T-helper 9 cell (primary cell): ENCODE measurements at regions not wholly inside any gene's neighbourhood (a gene's known extent, or its start where the extent isn't known, plus 50 kb on each side); places are given as distances from the start of the nearest gene placed in this dataset.

Experiments used
- DNase-seq: peaks from one replicate; pipeline ENCODE4 v3.0.0-alpha.2; 2020

DNA sequence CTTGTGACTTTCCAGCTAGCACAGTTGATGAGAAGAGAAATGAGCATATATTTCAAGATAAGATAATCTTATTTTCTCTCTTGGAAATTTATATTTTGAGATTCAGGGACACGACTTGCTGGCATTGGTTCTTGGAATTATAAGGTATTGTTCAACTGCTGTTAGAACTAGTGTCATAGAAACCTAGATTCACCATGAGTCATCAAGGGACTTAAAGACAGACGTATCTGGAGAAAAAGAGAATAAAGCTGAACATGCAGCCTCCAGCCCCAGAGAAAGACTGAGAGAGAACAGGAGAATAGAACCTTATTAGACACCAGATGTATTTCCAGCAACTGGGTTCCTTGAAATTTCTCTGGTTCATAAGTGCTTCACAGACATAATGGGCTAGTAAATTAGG is 194.4 kb upstream of the PPFIA2 start:
- DNase-seq = no peak

- DNase-seq = no peak
These were observed 191.7 kb upstream of the PPFIA2 start for GRCh38 chr12:81950871-81951270.

DNA sequence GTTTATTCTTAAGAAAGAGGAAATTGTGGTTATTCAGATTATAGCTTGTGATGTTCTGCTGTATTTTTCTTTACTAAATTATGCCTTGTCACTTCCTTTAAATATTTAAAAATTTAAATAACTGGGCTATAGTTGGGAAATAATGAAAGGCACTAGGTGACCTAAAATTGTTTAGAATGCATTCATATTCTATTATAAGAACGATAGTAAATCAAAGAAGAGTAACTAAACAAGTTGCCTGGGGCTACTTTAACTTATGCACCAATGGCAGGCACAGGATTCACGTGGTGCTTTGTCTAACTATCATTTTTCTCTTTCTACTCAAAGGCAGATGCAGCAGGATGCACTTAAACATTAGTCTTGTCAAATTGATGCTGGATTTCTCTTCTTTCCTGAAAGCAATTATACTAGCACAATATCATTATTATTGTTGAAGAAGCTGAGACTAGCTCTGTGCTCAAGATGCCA is 190.7 kb upstream of the PPFIA2 start:
- DNase-seq = no peak

GRCh38 chr12:81949416-81949815 is 190.3 kb upstream of the PPFIA2 start:
- DNase-seq = no peak

GRCh38 chr12:81944886-81945285 is 185.7 kb upstream of the PPFIA2 start:
- DNase-seq = no peak

DNA sequence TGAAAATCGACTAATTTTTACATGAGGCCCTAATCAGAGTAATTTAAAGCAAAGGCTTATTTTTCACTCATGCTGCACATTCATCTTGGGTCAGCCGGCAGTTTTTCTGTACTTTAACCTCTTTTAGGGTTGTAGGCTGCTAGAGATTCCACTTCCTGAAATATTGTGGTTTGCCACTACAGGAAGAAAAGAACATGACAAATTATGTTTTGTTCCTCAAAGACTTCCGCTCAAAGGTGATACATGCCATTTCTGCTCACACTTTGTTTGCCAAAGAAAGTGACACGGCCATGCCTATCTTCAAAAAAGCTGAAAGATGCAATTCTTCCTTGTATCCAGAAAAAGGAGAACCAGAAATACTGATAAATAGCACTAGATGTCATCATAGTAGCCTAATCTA is 183.4 kb upstream of the PPFIA2 start:
- DNase-seq = no peak

DNA sequence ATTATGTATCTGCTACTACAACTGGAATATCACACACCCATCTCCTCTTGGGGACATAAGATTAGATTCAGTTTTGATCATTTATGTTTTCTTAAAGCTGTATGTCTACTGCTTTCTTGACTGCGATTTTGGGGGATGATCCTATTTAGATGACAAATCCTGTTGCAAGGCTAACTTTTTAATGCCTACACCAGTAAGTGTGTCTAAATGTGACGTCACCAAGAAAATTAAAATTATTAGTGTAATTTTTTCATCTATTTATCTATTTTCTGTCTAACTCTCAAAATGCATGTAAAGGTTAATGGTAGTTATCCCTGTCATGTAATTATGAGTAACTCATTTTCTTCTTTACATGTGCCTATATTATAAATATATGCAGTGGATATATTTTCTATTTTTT is 170.9 kb upstream of the PPFIA2 start:
- no peak for DNase-seq

GRCh38 chr12:81896771-81897170 is 137.6 kb upstream of the PPFIA2 start:
- no peak for DNase-seq

DNA sequence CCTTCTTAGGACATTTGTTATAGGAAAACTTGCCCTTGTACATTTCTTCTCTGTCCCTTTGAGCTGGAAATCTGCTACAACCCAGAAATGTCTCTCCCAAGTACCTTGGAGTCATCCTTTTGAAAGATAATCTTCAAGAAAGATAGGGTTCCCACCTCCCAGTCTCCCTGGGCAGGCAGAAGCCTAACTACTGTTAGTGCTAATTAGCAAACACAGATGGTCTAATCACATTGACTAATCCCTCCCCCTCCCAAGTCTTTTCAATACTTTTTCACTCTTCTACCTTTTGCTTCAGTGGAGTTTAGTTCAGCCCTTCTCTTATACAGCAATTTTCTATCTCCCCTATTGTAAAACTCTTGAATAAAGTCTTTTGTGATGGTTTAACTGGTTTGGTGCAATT is 129.8 kb upstream of the PPFIA2 start:
- DNase-seq = no peak

DNA sequence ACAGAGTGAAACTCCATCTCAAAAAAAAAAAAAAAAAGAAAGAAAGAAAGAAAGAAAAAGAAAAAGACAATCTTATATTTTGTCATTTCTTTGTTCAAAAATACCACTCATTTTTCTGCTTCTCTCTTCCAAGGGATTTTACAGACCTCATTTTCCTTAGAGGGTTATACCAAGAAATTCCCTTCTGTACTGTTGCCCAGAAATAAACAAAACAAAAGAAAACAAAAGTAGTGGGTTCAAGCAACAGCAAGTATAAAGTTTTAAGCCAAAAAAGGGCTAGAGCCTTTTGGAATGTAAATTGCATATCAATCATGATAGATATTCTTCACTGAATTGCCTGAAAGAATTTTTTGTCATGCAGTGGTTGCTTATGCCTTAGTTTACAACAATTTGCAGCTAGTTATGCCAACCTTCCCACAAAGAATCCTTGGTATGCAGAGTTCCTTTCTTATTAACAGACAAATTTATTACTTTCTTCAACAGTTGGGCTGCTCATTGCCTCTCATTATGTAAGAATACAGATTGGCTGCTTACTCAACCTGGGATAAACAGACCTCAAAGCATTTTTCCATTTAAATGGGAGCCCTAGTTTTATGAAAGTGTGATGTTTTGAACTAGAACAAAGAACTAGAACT is 129.1 kb upstream of the PPFIA2 start:
- no peak for DNase-seq

- DNase-seq = no peak
These were observed 115.4 kb upstream of the PPFIA2 start for GRCh38 chr12:81874586-81874985.

DNA sequence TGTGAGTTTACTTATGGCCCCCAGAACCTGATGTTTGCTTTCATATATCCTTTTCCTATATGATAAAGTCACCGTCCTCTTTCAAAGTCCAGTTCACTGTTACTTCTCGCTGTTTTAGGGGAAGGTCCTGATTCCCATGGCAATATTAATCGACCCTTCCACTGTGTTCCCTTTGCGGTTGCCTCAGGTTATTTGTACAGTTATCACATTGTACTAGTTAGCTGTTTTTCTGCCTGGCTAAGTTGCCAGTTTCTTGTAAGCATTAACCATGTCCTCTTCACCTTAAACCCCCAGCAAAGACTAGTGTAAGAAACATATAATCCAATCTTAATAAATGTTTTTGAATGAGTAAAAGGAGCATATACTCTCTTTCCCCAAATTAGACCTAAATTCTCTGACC is 115.0 kb upstream of the PPFIA2 start:
- no peak for DNase-seq

DNA sequence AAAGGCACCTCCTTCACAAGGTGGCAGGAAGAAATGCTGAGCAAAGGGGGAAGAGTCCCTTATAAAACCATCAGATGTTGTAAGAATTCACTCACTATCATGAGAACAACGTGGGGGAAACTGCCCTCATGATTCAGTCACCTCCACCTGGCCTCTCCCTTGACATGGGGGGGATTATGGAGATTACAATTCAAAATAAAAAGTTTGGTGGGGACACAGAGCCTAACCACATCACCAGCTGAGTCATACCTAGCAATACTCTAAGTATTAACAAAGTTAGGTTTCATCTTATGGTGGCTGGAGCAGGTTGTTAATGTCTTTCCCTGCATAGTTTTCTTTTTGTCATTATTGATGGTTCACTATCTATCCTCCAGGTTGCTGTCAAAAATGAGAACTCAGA is 113.2 kb upstream of the PPFIA2 start:
- no peak for DNase-seq

DNA sequence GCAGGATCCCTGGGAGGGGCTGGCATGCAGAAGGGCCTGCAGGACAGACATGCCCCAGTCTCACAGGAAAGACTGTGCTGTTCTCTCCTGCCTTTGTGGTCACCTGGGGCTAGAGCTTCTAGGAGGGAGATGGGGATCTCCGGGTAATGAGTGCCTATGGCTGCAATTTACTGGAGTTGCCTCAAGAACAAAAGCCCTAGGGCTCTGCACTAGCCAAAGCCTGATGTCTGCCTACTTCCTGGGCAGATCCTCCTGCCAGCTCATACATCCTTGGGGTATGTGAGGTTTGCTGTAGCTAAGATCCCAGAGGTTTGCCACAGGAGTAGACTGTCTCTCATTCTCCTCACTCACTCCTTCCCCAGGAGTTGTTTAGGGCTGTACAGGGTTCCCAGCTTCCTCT is 106.9 kb upstream of the PPFIA2 start:
- no peak for DNase-seq

DNA sequence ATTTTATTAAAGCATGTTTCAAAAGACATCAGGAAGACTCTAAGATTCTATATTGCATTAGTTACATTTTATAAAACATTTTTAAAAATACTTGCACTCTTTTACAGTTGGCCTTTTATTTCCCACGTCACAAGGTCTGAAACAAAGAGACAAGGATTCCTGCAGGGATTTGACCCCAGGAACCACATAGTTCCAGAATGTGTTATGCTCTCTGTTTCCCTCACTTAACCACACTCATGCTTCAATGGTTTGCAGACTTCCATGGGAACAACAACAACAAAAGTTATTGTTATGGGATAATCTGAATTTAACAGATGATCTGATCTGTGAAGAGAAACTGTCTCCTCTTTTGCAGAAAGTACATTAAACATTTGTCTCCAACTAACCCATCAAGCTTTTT is 104.3 kb upstream of the PPFIA2 start:
- DNase-seq = no peak

GRCh38 chr12:81859521-81859920 is 100.4 kb upstream of the PPFIA2 start:
- no peak for DNase-seq

DNA sequence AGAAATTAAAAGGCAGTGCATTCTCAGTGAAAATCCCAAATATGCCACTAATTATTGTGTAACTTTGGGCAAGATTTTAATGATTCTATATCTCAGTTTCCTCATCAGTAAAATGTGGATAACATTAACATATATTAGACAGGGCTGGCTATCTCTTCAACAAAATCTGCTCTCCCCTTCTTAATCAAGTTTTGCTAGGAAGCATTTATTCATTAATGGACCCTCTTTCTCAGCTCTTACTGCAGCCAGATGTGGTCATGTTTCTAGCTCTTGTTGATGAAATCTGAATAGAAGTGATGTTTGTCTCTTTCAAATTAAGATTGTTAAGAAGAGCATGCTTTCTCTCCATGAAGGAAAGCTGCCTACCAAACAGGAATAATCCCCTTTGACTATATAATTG is 84.4 kb upstream of the PPFIA2 start:
- DNase-seq = no peak

GRCh38 chr12:81835783-81836182 is 76.6 kb upstream of the PPFIA2 start:
- no peak for DNase-seq

GRCh38 chr12:81819991-81820633 is 61.0 kb upstream of the PPFIA2 start:
- no peak for DNase-seq

GRCh38 chr12:81815611-81816010 is 56.5 kb upstream of the PPFIA2 start:
- DNase-seq = no peak

- DNase-seq = no peak
These were observed 52.6 kb upstream of the PPFIA2 start for GRCh38 chr12:81811778-81812125.

- no peak for DNase-seq
These were observed 52.1 kb upstream of the PPFIA2 start for GRCh38 chr12:81811061-81811777.

- DNase-seq = no peak
These were observed 50.9 kb upstream of the PPFIA2 start for GRCh38 chr12:81809829-81810595.
